Activated T-helper 1 cell treated with anti-CD3 and anti-CD28 coated beads, Interleukin-12 subunit alpha, Interleukin-12 subunit beta, Interleukin-2, Interleukin-4 antibody, amounts not matched to agents 30 ng/mL and 10 ng/mL and 1 ng/mL, durations not matched to agents 14 hours and 24 hours and 36 hours (primary cell): ENCODE measurements at regions not wholly inside any gene's neighbourhood (a gene's known extent, or its start where the extent isn't known, plus 50 kb on each side); places are given as distances from the start of the nearest gene placed in this dataset.

ENCODE experiments used
- DNase-seq: peaks from one replicate; pipeline ENCODE4 v3.0.0; 2021; ENCODE audit warnings: low spot score
- H3K27ac Mint-ChIP-seq: one replicate; pipeline ENCODE4 v1.8.0; 2021; ENCODE audit warnings: mild to moderate bottlenecking, mixed read lengths
- H3K27me3 Mint-ChIP-seq: one replicate; pipeline ENCODE4 v1.8.0; 2022; ENCODE audit warnings: mild to moderate bottlenecking, moderate library complexity, mixed read lengths; ENCODE audit not compliant: insufficient read depth
- H3K36me3 Mint-ChIP-seq: one replicate; pipeline ENCODE4 v1.8.0; 2021; ENCODE audit warnings: low read depth, mixed read lengths
- H3K4me1 Mint-ChIP-seq: one replicate; pipeline ENCODE4 v1.8.0; 2021; ENCODE audit warnings: low read depth, mixed read lengths
- H3K4me3 Mint-ChIP-seq: one replicate; pipeline ENCODE4 v1.8.0; 2021; ENCODE audit warnings: mild to moderate bottlenecking, moderate library complexity, mixed read lengths
- H3K9me3 Mint-ChIP-seq: one replicate; pipeline ENCODE4 v1.8.0; 2021; ENCODE audit warnings: mixed read lengths
- intact Hi-C: fragments of 100-400 bp; cut with micrococcal nuclease; formaldehyde crosslinking; loops from one replicate; pipeline ENCODE4 v1.15.1; 2024

GRCh38 chr10:1829712-1830111 is 92.4 kb upstream of the ADARB2 start:
- Mint-ChIP-seq H3K27ac (no peak overlapping the region), H3K4me3 (no peak overlapping the region), H3K4me1 (no peaks in the 10 kb centered on the region), H3K27me3 (no peaks in the 10 kb centered on the region), H3K36me3 (no peaks in the 10 kb centered on the region), H3K9me3 (peaks cover 8% of the 10 kb centered on the region)
- no peak for DNase-seq
- intact Hi-C loops = no loop called here

- no peak overlapping the region for H3K27ac Mint-ChIP-seq
- H3K27me3 Mint-ChIP-seq = no peaks in the 10 kb centered on the region
- intact Hi-C loops = no loop called here
- H3K4me1 Mint-ChIP-seq = no peaks in the 10 kb centered on the region
- H3K9me3 Mint-ChIP-seq = peaks cover 9% of the 10 kb centered on the region
- no peaks in the 10 kb centered on the region for H3K36me3 Mint-ChIP-seq
- DNase-seq = no peak
- no peak overlapping the region for H3K4me3 Mint-ChIP-seq
Measured at GRCh38 chr10:1824928-1825327, 87.6 kb upstream of the ADARB2 start.

DNA sequence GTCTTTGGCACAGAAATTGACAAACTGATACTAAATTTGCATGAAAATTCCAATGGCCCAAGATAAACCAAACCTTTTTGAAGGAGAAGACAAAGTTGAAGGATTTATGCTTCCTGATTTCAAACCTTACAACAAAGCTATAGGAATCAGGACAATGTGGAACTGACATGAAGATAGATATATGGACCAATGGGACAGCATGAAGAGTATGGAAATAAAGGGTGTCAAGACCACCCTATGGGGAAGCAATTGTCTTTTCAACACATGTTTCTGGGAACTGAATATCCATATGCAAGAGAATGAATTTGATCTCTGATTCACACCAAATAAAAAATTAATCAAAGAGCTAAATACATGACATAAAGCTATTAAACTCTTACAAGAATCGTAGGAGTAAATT is 77.2 kb upstream of the ADARB2 start:
- no peaks in the 10 kb centered on the region for H3K4me1 Mint-ChIP-seq
- H3K9me3 Mint-ChIP-seq = peaks cover 9% of the 10 kb centered on the region
- DNase-seq = no peak
- peaks cover 4% of the 10 kb centered on the region for H3K27me3 Mint-ChIP-seq
- H3K4me3 Mint-ChIP-seq = no peak overlapping the region
- H3K36me3 Mint-ChIP-seq = no peaks in the 10 kb centered on the region
- no peak overlapping the region for H3K27ac Mint-ChIP-seq
- intact Hi-C loops = no loop called here

DNA sequence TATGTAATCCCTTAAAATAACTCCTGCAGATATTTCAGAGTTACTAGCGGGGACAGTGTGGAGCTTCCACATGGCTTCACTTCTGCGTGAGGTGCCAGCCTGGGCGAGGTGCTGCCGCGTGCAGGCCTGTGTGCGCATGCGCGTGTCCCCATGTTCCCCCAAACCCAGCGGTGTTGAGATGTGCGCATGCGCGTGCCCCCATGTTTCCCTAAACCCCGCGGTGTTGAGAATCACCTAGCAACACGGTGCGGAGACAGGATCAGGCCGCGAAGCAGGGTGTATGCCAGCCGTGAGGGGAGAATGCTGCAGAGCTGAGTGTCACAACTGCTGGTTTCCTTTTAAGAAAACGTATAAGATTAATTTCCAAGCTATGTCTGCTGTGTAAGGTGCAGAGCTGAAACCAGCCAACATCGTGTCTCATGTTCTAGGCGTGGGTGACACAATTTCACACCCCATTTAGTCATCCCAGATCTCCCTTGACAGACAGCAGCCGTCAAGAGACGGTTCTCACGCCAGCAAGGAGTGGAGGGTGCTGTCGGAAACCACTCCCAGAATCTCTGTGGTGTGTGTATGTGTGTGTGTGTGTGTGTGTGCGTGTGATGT is 71.9 kb upstream of the ADARB2 start:
- intact Hi-C loops = no loop called here
- Mint-ChIP-seq H3K27me3 (peaks cover 2% of the 10 kb centered on the region), H3K4me3 (no peak overlapping the region), H3K27ac (no peak overlapping the region), H3K36me3 (no peaks in the 10 kb centered on the region), H3K9me3 (no peaks in the 10 kb centered on the region), H3K4me1 (no peaks in the 10 kb centered on the region)
- DNase-seq = no peak

- Mint-ChIP-seq H3K27ac (no peak overlapping the region), H3K4me1 (no peaks in the 10 kb centered on the region), H3K27me3 (peaks cover 1% of the 10 kb centered on the region), H3K4me3 (no peak overlapping the region), H3K36me3 (no peaks in the 10 kb centered on the region), H3K9me3 (no peaks in the 10 kb centered on the region)
- intact Hi-C loops = no loop called here
- no peak for DNase-seq
Measured at GRCh38 chr10:1807924-1808323, 70.6 kb upstream of the ADARB2 start.

DNA sequence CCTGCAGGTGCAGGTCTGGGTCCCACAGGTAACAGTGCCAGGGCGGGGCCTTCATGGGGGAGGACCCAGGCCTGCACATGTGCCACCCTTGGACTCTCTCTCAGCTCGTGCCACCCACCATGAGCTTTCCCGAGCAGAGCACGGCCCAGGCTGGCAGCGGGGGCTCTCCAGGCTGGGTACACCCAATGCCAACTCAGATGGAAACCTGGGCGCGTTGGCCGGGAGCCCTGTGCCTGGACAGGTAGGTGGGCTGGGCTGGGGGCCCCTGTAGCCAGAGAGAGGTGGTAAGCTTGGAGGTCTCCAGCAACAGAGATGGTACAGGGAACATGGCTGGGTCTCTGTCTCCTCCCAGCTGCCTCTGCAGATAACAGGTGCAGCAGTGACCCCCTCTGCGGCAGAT is 69.9 kb upstream of the ADARB2 start:
- no peaks in the 10 kb centered on the region for H3K9me3 Mint-ChIP-seq
- H3K27ac Mint-ChIP-seq = no peak overlapping the region
- no peaks in the 10 kb centered on the region for H3K36me3 Mint-ChIP-seq
- no peak for DNase-seq
- peaks cover 5% of the 10 kb centered on the region for H3K4me1 Mint-ChIP-seq
- no peaks in the 10 kb centered on the region for H3K27me3 Mint-ChIP-seq
- intact Hi-C loops = no loop called here
- H3K4me3 Mint-ChIP-seq = no peak overlapping the region

- Mint-ChIP-seq H3K4me1 (peaks cover 6% of the 10 kb centered on the region), H3K27me3 (no peaks in the 10 kb centered on the region), H3K27ac (no peak overlapping the region), H3K4me3 (no peak overlapping the region), H3K36me3 (no peaks in the 10 kb centered on the region), H3K9me3 (peaks cover 3% of the 10 kb centered on the region)
- intact Hi-C loops = no loop called here
- no peak for DNase-seq
Measured at GRCh38 chr10:1802413-1802812, 65.1 kb upstream of the ADARB2 start.

- H3K36me3 Mint-ChIP-seq = no peaks in the 10 kb centered on the region
- no peaks in the 10 kb centered on the region for H3K4me1 Mint-ChIP-seq
- no peaks in the 10 kb centered on the region for H3K9me3 Mint-ChIP-seq
- DNase-seq = no peak
- no peak overlapping the region for H3K4me3 Mint-ChIP-seq
- peaks cover 5% of the 10 kb centered on the region for H3K27me3 Mint-ChIP-seq
- intact Hi-C loops = no loop called here
- no peak overlapping the region for H3K27ac Mint-ChIP-seq
Measured at GRCh38 chr10:1788401-1788800, 51.1 kb upstream of the ADARB2 start.
